CD4-positive, alpha-beta T cell treated with Interleukin-15 for 1 hour (primary cell): ENCODE measurements at regions not wholly inside any gene's neighbourhood (a gene's known extent, or its start where the extent isn't known, plus 50 kb on each side); places are given as distances from the start of the nearest gene placed in this dataset.
"Not testable (repeated sequence)": the region's sequence is repeated elsewhere in the genome, so short reads cannot be mapped to it uniquely, and the experiment has no call there.

Experiments used
- DNase-seq: peaks from one replicate; pipeline ENCODE4 v3.0.0-alpha.2; 2020

GRCh38 chr22:23379540-23380229, 199.4 kb downstream of the BCR start:
- DNase-seq: not testable (repeated sequence)

- no peak for DNase-seq
Measured at GRCh38 chr22:23377767-23378166, 197.5 kb downstream of the BCR start.

- no peak for DNase-seq
Measured at GRCh38 chr22:23376256-23376655, 195.9 kb downstream of the BCR start.

GRCh38 chr22:23375031-23375827, 194.9 kb downstream of the BCR start:
- DNase-seq: no peak

- DNase-seq: no peak
Measured at GRCh38 chr22:23373601-23374000, 193.3 kb downstream of the BCR start.

GRCh38 chr22:23370251-23370650, 189.9 kb downstream of the BCR start:
- no peak for DNase-seq

- no peak for DNase-seq
Measured at GRCh38 chr22:23369054-23369685, 188.9 kb downstream of the BCR start.
